CD4-positive, alpha-beta T cell (primary cell): ENCODE measurements at regions not wholly inside any gene's neighbourhood (a gene's known extent, or its start where the extent isn't known, plus 50 kb on each side); places are given as distances from the start of the nearest gene placed in this dataset.

Experiments used
- ATAC-seq: fragments of 200-7000 bp; cut with Tn5 transposase; one replicate; pipeline ENCODE4 v1.10.0; 2022; ENCODE audit warnings: mild to moderate bottlenecking; ENCODE audit not compliant: poor library complexity
- CTCF ChIA-PET: fragments of 350-600 bp; sonication (Branson Sonifier 250); formaldehyde crosslinking; loops from one replicate; lab custom pipeline; 2021; ENCODE audit warnings: antibody characterized with exemption, inconsistent platforms; lab: Charles Lee
- POLR2A ChIA-PET: fragments of 350-600 bp; sonication (Branson Sonifier 250); formaldehyde crosslinking; loops from one replicate; lab custom pipeline; 2021; ENCODE audit warnings: antibody characterized with exemption, inconsistent platforms; lab: Charles Lee
- DNase-seq, 14 experiments: peaks; one replicate each; pipeline ENCODE4 v3.0.0-alpha.2; 2013 to 2020; ENCODE audit warnings: mixed read lengths in 2 of 14
- H3K27ac ChIP-seq, 2 donors: one replicate each; pipeline versions ENCODE4 v1.5.1 to v1.7.0; 2013; ENCODE audit warnings: low read length in 2 of 2, low read depth in 1 of 2, mild to moderate bottlenecking in 1 of 2
- H3K27me3 ChIP-seq, 2 experiments: 1 replicate in 1 of 2; 2 replicates in 1 of 2; pipeline versions ENCODE4 v1.6.1 to v1.7.0; 2013; ENCODE audit warnings: low read length in 2 of 2, control low read depth in 1 of 2, mild to moderate bottlenecking in 1 of 2, moderate library complexity in 1 of 2; ENCODE audit not compliant: insufficient read depth in 2 of 2, control insufficient read depth in 1 of 2
- H3K36me3 ChIP-seq: one replicate; pipeline ENCODE4 v1.6.1; 2013; ENCODE audit warnings: low read length, control low read depth; ENCODE audit not compliant: insufficient read depth
- H3K4me1 ChIP-seq: one replicate; pipeline ENCODE4 v1.6.1; 2013; ENCODE audit warnings: low read length, control low read depth; ENCODE audit not compliant: insufficient read depth
- H3K4me3 ChIP-seq: one replicate; pipeline ENCODE4 v1.5.1; 2013; ENCODE audit warnings: mild to moderate bottlenecking, low read length, moderate library complexity
- H3K9me3 ChIP-seq, 2 experiments: 1 replicate in 1 of 2; 2 replicates in 1 of 2; pipeline versions ENCODE4 v1.6.1 to v1.7.0; 2013; ENCODE audit warnings: low read length in 2 of 2, mild to moderate bottlenecking in 2 of 2, control low read depth in 1 of 2, moderate library complexity in 1 of 2; ENCODE audit not compliant: control insufficient read depth in 1 of 2, insufficient read depth in 1 of 2
- H3K27ac Mint-ChIP-seq: one replicate; pipeline ENCODE4 v1.8.0; 2020; ENCODE audit warnings: mixed read lengths
- H3K27me3 Mint-ChIP-seq: one replicate; pipeline ENCODE4 v1.8.0; 2021; ENCODE audit warnings: mixed read lengths
- H3K36me3 Mint-ChIP-seq: one replicate; pipeline ENCODE4 v1.8.0; 2021; ENCODE audit warnings: low read depth, mixed read lengths
- H3K4me1 Mint-ChIP-seq: one replicate; pipeline ENCODE4 v1.8.0; 2021; ENCODE audit warnings: low read depth, mixed read lengths
- H3K4me3 Mint-ChIP-seq: one replicate; pipeline ENCODE4 v1.8.0; 2020; ENCODE audit warnings: mild to moderate bottlenecking, mixed read lengths
- H3K9me3 Mint-ChIP-seq: one replicate; pipeline ENCODE4 v1.8.0; 2020; ENCODE audit warnings: mixed read lengths
- intact Hi-C, 2 experiments: fragments of 100-400 bp; cut with DNase I in 1 of 2; cut with micrococcal nuclease in 1 of 2; formaldehyde crosslinking; loops; one replicate each; pipeline versions ENCODE4 v1.15.1 to v1.9.0; 2023 to 2025; cut with DNase I, micrococcal nuclease
- TF ChIP-seq, protein P1 (sequence below): fragments of 200-600 bp; IDR thresholded peaks from one replicate; pipeline ENCODE4 v1.8.0; 2022; ENCODE audit warnings: antibody characterized with exemption, mild to moderate bottlenecking

DNA sequence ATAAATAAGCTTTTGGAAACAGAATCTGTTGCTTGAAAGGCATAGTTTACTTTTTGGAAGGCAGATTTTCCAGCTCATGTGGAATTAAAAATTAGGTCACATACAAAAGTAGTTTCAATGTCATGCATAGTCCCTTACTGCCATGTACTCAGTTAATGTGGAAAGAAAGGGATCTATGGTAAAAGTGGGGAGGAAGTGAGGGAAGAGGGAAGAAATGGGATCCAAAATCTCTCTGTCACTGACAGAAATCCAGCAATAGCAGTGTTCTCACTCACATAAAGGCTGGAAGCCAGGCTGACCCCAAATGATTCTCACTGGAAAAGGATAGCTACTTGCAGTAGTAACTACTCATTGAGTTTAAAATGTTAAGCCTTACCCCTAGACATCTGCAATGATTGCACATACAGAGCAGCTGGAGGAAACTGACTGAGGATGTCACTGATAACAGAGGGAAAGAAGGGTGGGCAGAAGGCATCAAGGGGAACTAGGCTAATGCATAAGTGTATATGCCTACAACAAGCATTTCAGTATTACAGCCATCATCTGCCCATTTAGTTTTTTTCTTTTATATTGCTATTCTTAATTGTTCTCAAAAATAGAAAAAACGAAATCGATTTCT lies 445.6 kb downstream of the FAT4 start:
- H3K4me1 Mint-ChIP-seq, result no peaks in the 10 kb centered on the region
- TF ChIP-seq, protein P1, sequence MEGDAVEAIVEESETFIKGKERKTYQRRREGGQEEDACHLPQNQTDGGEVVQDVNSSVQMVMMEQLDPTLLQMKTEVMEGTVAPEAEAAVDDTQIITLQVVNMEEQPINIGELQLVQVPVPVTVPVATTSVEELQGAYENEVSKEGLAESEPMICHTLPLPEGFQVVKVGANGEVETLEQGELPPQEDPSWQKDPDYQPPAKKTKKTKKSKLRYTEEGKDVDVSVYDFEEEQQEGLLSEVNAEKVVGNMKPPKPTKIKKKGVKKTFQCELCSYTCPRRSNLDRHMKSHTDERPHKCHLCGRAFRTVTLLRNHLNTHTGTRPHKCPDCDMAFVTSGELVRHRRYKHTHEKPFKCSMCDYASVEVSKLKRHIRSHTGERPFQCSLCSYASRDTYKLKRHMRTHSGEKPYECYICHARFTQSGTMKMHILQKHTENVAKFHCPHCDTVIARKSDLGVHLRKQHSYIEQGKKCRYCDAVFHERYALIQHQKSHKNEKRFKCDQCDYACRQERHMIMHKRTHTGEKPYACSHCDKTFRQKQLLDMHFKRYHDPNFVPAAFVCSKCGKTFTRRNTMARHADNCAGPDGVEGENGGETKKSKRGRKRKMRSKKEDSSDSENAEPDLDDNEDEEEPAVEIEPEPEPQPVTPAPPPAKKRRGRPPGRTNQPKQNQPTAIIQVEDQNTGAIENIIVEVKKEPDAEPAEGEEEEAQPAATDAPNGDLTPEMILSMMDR, result no peak
- H3K36me3 ChIP-seq, result no peaks in the 10 kb centered on the region
- intact Hi-C loops, result no loop called here
- no peaks in the 10 kb centered on the region for H3K9me3 ChIP-seq
- ATAC-seq (no peak), DNase-seq (no peak)
- ChIA-PET POLR2A (no interaction called here), CTCF (no interaction called here)
- no peak overlapping the region for H3K4me3 Mint-ChIP-seq
- peaks cover 2% of the 10 kb centered on the region for H3K9me3 Mint-ChIP-seq
- no peaks in the 10 kb centered on the region for H3K4me1 ChIP-seq
- no peak overlapping the region for H3K27ac Mint-ChIP-seq
- no peaks in the 10 kb centered on the region for H3K27me3 ChIP-seq
- no peak overlapping the region for H3K4me3 ChIP-seq
- H3K36me3 Mint-ChIP-seq, result no peaks in the 10 kb centered on the region
- no peak overlapping the region for H3K27ac ChIP-seq
- H3K27me3 Mint-ChIP-seq, result no peaks in the 10 kb centered on the region

DNA sequence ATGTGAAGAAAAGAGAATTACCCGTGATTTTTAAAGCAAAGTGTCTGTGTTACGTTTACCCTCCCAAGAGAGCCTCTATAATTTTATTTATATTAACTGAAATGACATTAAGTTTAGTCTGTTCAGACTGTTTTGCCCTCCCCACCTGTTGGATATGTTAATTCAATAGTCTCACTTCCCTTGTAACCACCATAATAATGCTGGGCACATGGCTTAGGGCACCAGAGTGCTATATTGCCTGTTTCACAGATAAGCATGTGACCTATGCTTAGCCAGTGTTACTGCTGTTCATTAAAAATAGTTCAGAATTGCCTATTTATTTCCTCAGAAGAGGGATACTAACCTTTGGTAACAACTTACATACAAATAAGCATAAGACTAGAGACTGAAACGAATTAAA lies 446.2 kb downstream of the FAT4 start:
- peaks cover 2% of the 10 kb centered on the region for H3K9me3 Mint-ChIP-seq
- intact Hi-C loops, result no loop called here
- Histone ChIP-seq H3K4me3 (no peak overlapping the region), H3K27ac (no peak overlapping the region), H3K27me3 (no peaks in the 10 kb centered on the region), H3K36me3 (no peaks in the 10 kb centered on the region), H3K9me3 (no peaks in the 10 kb centered on the region), H3K4me1 (no peaks in the 10 kb centered on the region)
- H3K27me3 Mint-ChIP-seq, result no peaks in the 10 kb centered on the region
- H3K4me1 Mint-ChIP-seq, result no peaks in the 10 kb centered on the region
- ChIA-PET POLR2A (no interaction called here), CTCF (no interaction called here)
- no peak overlapping the region for H3K4me3 Mint-ChIP-seq
- TF ChIP-seq, protein P1, result no peak
- no peak for ATAC-seq
- no peak for DNase-seq
- H3K36me3 Mint-ChIP-seq, result no peaks in the 10 kb centered on the region
- H3K27ac Mint-ChIP-seq, result no peak overlapping the region

DNA sequence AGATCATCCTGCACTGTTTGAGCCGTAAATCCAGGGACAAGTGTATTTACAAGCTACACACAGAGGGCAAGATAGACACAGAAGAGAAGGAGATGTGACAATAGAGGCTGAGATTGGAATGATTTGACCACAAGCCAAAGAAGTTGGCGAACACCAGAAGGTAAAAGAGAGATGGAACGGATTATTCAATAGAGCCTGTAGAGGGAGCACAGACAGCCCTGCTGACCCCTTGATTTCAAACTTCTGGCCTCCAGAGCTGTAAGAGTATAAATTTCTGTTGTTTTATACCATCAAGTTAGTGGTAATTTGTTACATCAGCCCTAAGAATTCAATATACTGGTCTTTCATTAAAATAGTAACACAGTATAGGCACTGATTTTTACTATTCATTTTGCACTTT lies 447.8 kb downstream of the FAT4 start:
- Mint-ChIP-seq H3K27me3 (no peaks in the 10 kb centered on the region), H3K36me3 (no peaks in the 10 kb centered on the region), H3K4me3 (no peak overlapping the region), H3K9me3 (peaks cover 4% of the 10 kb centered on the region), H3K4me1 (no peaks in the 10 kb centered on the region), H3K27ac (no peak overlapping the region)
- no peaks in the 10 kb centered on the region for H3K9me3 ChIP-seq
- ChIA-PET POLR2A (no interaction called here), CTCF (no interaction called here)
- no peak overlapping the region for H3K27ac ChIP-seq
- no peaks in the 10 kb centered on the region for H3K27me3 ChIP-seq
- no peaks in the 10 kb centered on the region for H3K4me1 ChIP-seq
- no peak overlapping the region for H3K4me3 ChIP-seq
- DNase-seq (no peak), ATAC-seq (no peak)
- TF ChIP-seq, protein P1, result no peak
- intact Hi-C loops, result no loop called here
- no peaks in the 10 kb centered on the region for H3K36me3 ChIP-seq
